Nucleus accumbens (tissue), 56 donors: ENCODE measurements at regions not wholly inside any gene's neighbourhood (a gene's known extent, or its start where the extent isn't known, plus 50 kb on each side); places are given as distances from the start of the nearest gene placed in this dataset.
A peak's percentile ranks its signal among the peaks of the same experiment; 100 is the strongest.
"Not testable (repeated sequence)": the region's sequence is repeated elsewhere in the genome, so short reads cannot be mapped to it uniquely, and the experiment has no call there.

Source experiments
- DNase-seq, 56 donors: peaks; one replicate each; lab custom pipeline; 2025; lab: John Stamatoyannopoulos, UW

GRCh38 chr21:19031953-19032352, 628.4 kb upstream of the TMPRSS15 start:
- DNase-seq, result no peak

GRCh38 chr21:19034041-19034440, 630.5 kb upstream of the TMPRSS15 start:
- DNase-seq, result no peak

- no peak for DNase-seq
Observed at GRCh38 chr21:19034560-19034959, 631.0 kb upstream of the TMPRSS15 start.

- DNase-seq, result peak in 2 of 56 donors; percentile 0
Observed at GRCh38 chr21:19045876-19046275, 642.3 kb upstream of the TMPRSS15 start.

GRCh38 chr21:19048098-19048672, 644.6 kb upstream of the TMPRSS15 start:
- DNase-seq, result no peak

- no peak for DNase-seq
Observed at GRCh38 chr21:19049567-19049966, 646.0 kb upstream of the TMPRSS15 start.

GRCh38 chr21:19065164-19065563, 661.6 kb upstream of the TMPRSS15 start:
- no peak for DNase-seq

GRCh38 chr21:19076031-19076430, 672.4 kb upstream of the TMPRSS15 start:
- DNase-seq, result no peak

GRCh38 chr21:19109694-19110093, 706.1 kb upstream of the TMPRSS15 start:
- no peak for DNase-seq

- DNase-seq, result not testable (repeated sequence)
Observed at GRCh38 chr21:19119259-19119658, 715.7 kb upstream of the TMPRSS15 start.

GRCh38 chr21:19120591-19120990, 717.0 kb upstream of the TMPRSS15 start:
- no peak for DNase-seq

- no peak for DNase-seq
Observed at GRCh38 chr21:19122356-19122755, 718.8 kb upstream of the TMPRSS15 start.

GRCh38 chr21:19123053-19123452, 719.5 kb upstream of the TMPRSS15 start:
- DNase-seq, result no peak

GRCh38 chr21:19123525-19123924, 719.9 kb upstream of the TMPRSS15 start:
- no peak for DNase-seq

GRCh38 chr21:19124691-19125090, 721.1 kb upstream of the TMPRSS15 start:
- DNase-seq, result no peak

- DNase-seq, result no peak
Observed at GRCh38 chr21:19130379-19131028, 726.9 kb upstream of the TMPRSS15 start.

GRCh38 chr21:19141511-19141910, 737.9 kb upstream of the TMPRSS15 start:
- no peak for DNase-seq

GRCh38 chr21:19145682-19146293, 742.2 kb upstream of the TMPRSS15 start:
- DNase-seq, result no peak

GRCh38 chr21:19148056-19148455, 744.5 kb upstream of the TMPRSS15 start:
- no peak for DNase-seq

- DNase-seq, result no peak
Observed at GRCh38 chr21:19171585-19171984, 768.0 kb upstream of the TMPRSS15 start.

- DNase-seq, result no peak
Observed at GRCh38 chr21:19181604-19182140, 778.1 kb upstream of the TMPRSS15 start.

GRCh38 chr21:19197950-19198349, 794.4 kb upstream of the TMPRSS15 start:
- DNase-seq, result no peak
